ENCODE measurements at regions not wholly inside any gene's neighbourhood (a gene's known extent, or its start where the extent isn't known, plus 50 kb on each side); places are given as distances from the start of the nearest gene placed in this dataset.
A peak's percentile ranks its signal among the peaks of the same experiment; 100 is the strongest.

DNA sequence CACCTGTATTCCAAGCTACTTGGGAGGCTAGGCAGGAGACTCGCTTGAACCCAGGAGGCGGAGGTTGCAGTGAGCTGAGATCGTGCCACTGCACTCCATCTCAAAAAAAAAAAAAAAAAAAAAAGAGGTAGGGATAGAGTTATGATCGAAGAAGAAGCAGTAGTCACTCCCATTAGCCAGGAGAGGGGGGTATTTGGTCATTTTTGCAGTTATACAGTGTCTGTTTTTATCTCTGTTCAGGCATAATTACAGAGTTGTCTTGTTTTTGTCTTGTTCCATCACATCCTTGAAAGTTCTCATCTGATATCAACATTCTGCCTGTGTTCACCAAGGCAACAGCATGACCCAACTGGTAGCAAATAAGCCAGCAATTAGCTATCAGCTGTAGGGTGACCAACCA, 98.5 kb upstream of the TMPO start:
- Histone ChIP-seq H3K9me3 (ENCODE audit: control extremely low read depth in 1 of 5, control insufficient read depth in 4 of 5, insufficient read depth in 2 of 5, low read depth in 1 of 5, low read length in 4 of 5) (no peaks in the 10 kb centered on the region), H3K27ac (ENCODE audit: insufficient read depth in 1 of 2, low read depth in 1 of 2, low read length in 2 of 2, poor library complexity in 1 of 2, severe bottlenecking in 2 of 2) (no peak overlapping the region), H3K36me3 (ENCODE audit: control insufficient read depth in 4 of 4, insufficient read depth in 4 of 4, low read length in 3 of 4) (no peaks in the 10 kb centered on the region), H3K27me3 (replicated peaks in 2 of 5; ENCODE audit: control insufficient read depth in 4 of 5, insufficient read depth in 5 of 5, low read length in 4 of 5) (no peaks in the 10 kb centered on the region), H3K4me3 (ENCODE audit: control insufficient read depth in 1 of 7, extremely low read depth in 1 of 7, insufficient read depth in 4 of 7, low read depth in 2 of 7, low read length in 6 of 7) (no peak overlapping the region), H3K4me1 (ENCODE audit: control extremely low read depth in 1 of 4, control insufficient read depth in 4 of 4, insufficient read depth in 4 of 4, low read length in 3 of 4) (peaks cover 0 to 8% (median 6%) of the 10 kb centered on the region in 4 experiments)
- peak; percentile 66 to 86 (median 83) for DNase-seq
- POLR2A ChIA-PET = no interaction called here
- CTCF ChIA-PET = interaction anchor here (0.6 to 6.2 kb wide), 18 partner anchors 8 to 233 kb away, joined by 3 to 78 read pairs (median 4); partner anchors contain the start of gene TMPO
- no CpG with 5 or more reads among the region's 4 CpGs for WGBS (ENCODE audit: insufficient coverage)

DNA sequence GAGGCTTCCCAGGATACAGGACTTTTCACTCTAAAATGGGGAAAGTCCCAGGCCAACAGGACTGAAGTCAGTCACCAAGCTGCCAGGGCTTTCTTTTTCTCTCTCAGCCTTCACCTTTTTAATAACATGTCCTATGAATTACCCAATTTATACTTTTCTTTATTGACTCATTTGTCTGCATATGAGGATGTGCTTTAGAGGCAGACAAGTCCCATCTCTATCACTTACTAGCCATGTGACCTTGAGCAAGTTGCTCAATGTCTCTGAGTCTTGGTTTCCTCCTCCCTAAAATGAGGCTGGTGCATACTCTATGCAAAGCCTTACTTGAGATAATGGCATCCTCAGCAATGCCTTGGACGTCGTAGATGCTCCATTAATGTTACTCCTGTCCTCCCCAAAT, 98.1 kb upstream of the TMPO start:
- H3K27ac ChIP-seq (ENCODE audit: insufficient read depth in 1 of 2, low read depth in 1 of 2, low read length in 2 of 2, poor library complexity in 1 of 2, severe bottlenecking in 2 of 2) = no peak overlapping the region

DNA sequence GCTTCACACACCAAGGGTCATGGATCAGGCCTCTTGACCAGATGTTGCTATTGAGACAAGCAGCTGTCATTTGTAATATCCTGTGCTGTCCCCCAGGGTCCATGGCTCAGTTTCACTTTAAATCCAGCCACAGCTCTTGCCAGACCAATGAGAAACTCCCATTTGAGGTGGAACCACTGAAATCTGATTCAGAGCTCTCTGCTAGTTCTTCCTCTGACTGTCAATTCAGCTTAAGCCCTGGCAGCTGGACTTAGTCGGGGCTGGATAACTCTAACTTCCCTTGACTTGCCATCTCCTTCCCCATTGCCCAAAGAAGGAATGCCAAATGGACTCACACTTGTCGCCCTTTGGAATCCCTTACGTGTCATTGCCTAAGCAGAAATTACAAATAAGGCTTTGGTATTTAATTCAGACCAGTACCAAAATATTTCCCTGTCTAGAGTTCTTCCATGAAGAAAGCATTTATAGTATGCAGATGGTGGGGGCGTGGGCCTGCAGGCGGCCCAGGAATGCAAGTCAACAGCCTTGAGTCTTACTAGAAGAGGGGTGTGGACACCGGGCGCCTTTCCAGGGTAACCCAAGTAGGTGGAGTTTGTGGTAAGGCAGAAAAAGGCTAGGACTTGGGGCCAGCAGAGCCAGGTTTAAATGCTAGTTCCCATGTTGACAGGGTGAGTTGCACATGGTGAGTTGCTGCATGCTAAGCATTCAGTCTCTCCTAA, 96.9 kb upstream of the TMPO start:
- WGBS (ENCODE audit: insufficient coverage) = 40% methylated on average over 5 of the region's 7 CpGs
- peak in 2 of 3 donors; percentile 34 to 50 for DNase-seq
- CTCF ChIA-PET = interaction anchor here (0.6 to 6.2 kb wide), 19 partner anchors 9 to 232 kb away, joined by 3 to 78 read pairs (median 4); partner anchors contain the start of gene TMPO

More for the DNA sequence above, 98.1 kb upstream of the TMPO start:
- POLR2A ChIA-PET = no interaction called here
- peaks cover 0 to 8% (median 6%) of the 10 kb centered on the region in 4 experiments for H3K4me1 ChIP-seq (ENCODE audit: control extremely low read depth in 1 of 4, control insufficient read depth in 4 of 4, insufficient read depth in 4 of 4, low read length in 3 of 4)
- no peak overlapping the region for H3K4me3 ChIP-seq (ENCODE audit: control insufficient read depth in 1 of 7, extremely low read depth in 1 of 7, insufficient read depth in 4 of 7, low read depth in 2 of 7, low read length in 6 of 7)
- H3K27me3 ChIP-seq (replicated peaks in 2 of 5; ENCODE audit: control insufficient read depth in 4 of 5, insufficient read depth in 5 of 5, low read length in 4 of 5) = no peaks in the 10 kb centered on the region
- H3K36me3 ChIP-seq (ENCODE audit: control insufficient read depth in 4 of 4, insufficient read depth in 4 of 4, low read length in 3 of 4) = no peaks in the 10 kb centered on the region
- 96% methylated on average over 2 of the region's 2 CpGs for WGBS (ENCODE audit: insufficient coverage)
- no peak for DNase-seq
- no peaks in the 10 kb centered on the region for H3K9me3 ChIP-seq (ENCODE audit: control extremely low read depth in 1 of 5, control insufficient read depth in 4 of 5, insufficient read depth in 2 of 5, low read depth in 1 of 5, low read length in 4 of 5)
- CTCF ChIA-PET = interaction anchor here (0.6 to 6.2 kb wide), 18 partner anchors 10 to 205 kb away, joined by 3 to 78 read pairs (median 4); partner anchors contain the start of gene TMPO

DNA sequence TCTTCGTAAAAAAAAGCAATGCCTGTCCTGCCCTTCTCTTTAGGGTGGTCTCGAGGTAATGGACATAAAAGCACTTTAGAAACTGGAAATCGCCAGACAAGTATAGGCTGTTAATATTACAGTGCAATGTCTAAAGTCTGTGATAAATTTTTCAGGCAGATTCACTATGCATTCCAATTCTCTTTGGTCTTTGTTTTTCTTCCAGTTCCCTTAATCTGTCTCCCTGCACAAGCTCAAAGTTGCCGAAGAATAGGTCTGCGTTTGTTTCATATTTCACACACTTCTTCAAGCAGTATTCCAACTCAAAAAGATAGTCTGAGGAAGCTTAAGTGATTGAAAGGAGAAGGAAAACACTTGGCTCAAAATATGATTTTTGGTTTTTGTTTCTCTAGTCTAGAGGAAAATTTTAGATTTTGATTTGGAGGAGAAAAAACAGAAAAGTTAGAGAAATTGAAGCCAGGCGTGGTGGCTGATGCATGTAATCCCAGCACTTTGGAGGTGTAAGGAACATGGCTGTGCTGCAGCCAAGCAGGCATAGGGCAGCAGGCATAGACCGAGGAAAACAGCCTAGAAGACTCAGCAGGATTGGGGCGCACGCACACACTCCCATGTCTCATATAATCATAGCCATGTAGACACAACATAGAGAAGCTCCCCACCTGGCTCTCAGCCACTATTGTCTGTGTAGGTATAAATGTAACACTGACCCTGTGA, 96.2 kb upstream of the TMPO start:
- H3K4me1 ChIP-seq (ENCODE audit: control extremely low read depth in 1 of 4, control insufficient read depth in 4 of 4, insufficient read depth in 4 of 4, low read length in 3 of 4) = peaks cover 0 to 8% (median 6%) of the 10 kb centered on the region in 4 experiments
- H3K4me3 ChIP-seq (ENCODE audit: control insufficient read depth in 1 of 7, extremely low read depth in 1 of 7, insufficient read depth in 4 of 7, low read depth in 2 of 7, low read length in 6 of 7) = no peak overlapping the region
- no peaks in the 10 kb centered on the region for H3K36me3 ChIP-seq (ENCODE audit: control insufficient read depth in 4 of 4, insufficient read depth in 4 of 4, low read length in 3 of 4)
- CTCF ChIA-PET = interaction anchor here (1.1 to 6.2 kb wide), 10 partner anchors 8 to 118 kb away, joined by 3 to 78 read pairs (median 16); partner anchors contain the start of gene TMPO
- no peaks in the 10 kb centered on the region for H3K9me3 ChIP-seq (ENCODE audit: control extremely low read depth in 1 of 5, control insufficient read depth in 4 of 5, insufficient read depth in 2 of 5, low read depth in 1 of 5, low read length in 4 of 5)
- H3K27me3 ChIP-seq (replicated peaks in 2 of 5; ENCODE audit: control insufficient read depth in 4 of 5, insufficient read depth in 5 of 5, low read length in 4 of 5) = no peaks in the 10 kb centered on the region
- no peak overlapping the region for H3K27ac ChIP-seq (ENCODE audit: insufficient read depth in 1 of 2, low read depth in 1 of 2, low read length in 2 of 2, poor library complexity in 1 of 2, severe bottlenecking in 2 of 2)
- DNase-seq = no peak
- POLR2A ChIA-PET = no interaction called here
- 100% methylated on average over 5 of the region's 9 CpGs for WGBS (ENCODE audit: insufficient coverage)

More for the DNA sequence above, 96.9 kb upstream of the TMPO start:
- Histone ChIP-seq H3K9me3 (ENCODE audit: control extremely low read depth in 1 of 5, control insufficient read depth in 4 of 5, insufficient read depth in 2 of 5, low read depth in 1 of 5, low read length in 4 of 5) (no peaks in the 10 kb centered on the region), H3K27ac (ENCODE audit: insufficient read depth in 1 of 2, low read depth in 1 of 2, low read length in 2 of 2, poor library complexity in 1 of 2, severe bottlenecking in 2 of 2) (no peak overlapping the region), H3K4me1 (ENCODE audit: control extremely low read depth in 1 of 4, control insufficient read depth in 4 of 4, insufficient read depth in 4 of 4, low read length in 3 of 4) (peaks cover 0 to 8% (median 6%) of the 10 kb centered on the region in 4 experiments), H3K4me3 (ENCODE audit: control insufficient read depth in 1 of 7, extremely low read depth in 1 of 7, insufficient read depth in 4 of 7, low read depth in 2 of 7, low read length in 6 of 7) (no peak overlapping the region), H3K36me3 (ENCODE audit: control insufficient read depth in 4 of 4, insufficient read depth in 4 of 4, low read length in 3 of 4) (no peaks in the 10 kb centered on the region), H3K27me3 (replicated peaks in 2 of 5; ENCODE audit: control insufficient read depth in 4 of 5, insufficient read depth in 5 of 5, low read length in 4 of 5) (no peaks in the 10 kb centered on the region)
- POLR2A ChIA-PET = interaction anchor here (0.8 to 0.9 kb wide), 2 partner anchors 98 to 120 kb away, joined by 3 read pairs; partner anchors contain the start of gene TMPO

DNA sequence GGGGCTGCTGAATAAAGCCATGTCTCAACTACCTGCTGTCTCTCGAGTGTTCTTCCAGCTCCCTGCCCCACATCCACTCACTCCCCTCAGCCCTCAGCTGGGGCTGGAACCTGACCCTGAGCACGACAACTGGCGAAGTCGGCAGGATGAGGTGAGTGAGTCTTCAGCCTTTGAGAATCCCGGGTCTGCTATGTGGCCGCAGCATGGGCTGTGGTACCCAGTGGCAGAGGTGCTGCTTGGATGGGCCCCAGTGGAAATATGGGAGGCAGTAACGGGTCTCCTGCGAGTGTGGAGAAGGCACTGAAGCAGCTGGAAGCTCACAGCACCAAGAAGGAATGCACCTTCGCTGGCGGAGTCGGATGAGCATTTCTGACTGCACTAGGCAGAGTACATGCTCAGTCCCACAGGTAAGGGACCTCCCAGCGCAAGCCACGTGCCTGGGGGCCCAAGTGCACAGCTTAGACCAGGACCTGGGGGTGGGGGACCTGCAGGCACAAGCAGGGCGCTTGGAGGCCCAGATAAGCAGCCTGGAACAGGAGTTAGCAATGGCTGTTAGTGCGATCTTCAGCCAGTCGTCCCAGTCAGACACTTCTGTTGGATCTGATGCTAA, 95.5 kb upstream of the TMPO start:
- POLR2A ChIA-PET = no interaction called here
- no peaks in the 10 kb centered on the region for H3K9me3 ChIP-seq (ENCODE audit: control extremely low read depth in 1 of 5, control insufficient read depth in 4 of 5, insufficient read depth in 2 of 5, low read depth in 1 of 5, low read length in 4 of 5)
- no peaks in the 10 kb centered on the region for H3K27me3 ChIP-seq (replicated peaks in 2 of 5; ENCODE audit: control insufficient read depth in 4 of 5, insufficient read depth in 5 of 5, low read length in 4 of 5)
- no peak for DNase-seq
- no peak overlapping the region for H3K27ac ChIP-seq (ENCODE audit: insufficient read depth in 1 of 2, low read depth in 1 of 2, low read length in 2 of 2, poor library complexity in 1 of 2, severe bottlenecking in 2 of 2)
- WGBS (ENCODE audit: insufficient coverage) = 95% methylated on average over 12 of the region's 16 CpGs
- no peaks in the 10 kb centered on the region for H3K36me3 ChIP-seq (ENCODE audit: control insufficient read depth in 4 of 4, insufficient read depth in 4 of 4, low read length in 3 of 4)
- CTCF ChIA-PET = interaction anchor here (1.1 to 6.2 kb wide), 7 partner anchors 8 to 111 kb away, joined by 3 to 78 read pairs (median 19); partner anchors contain the start of gene TMPO
- peaks cover 0 to 12% (median 6%) of the 10 kb centered on the region in 4 experiments for H3K4me1 ChIP-seq (ENCODE audit: control extremely low read depth in 1 of 4, control insufficient read depth in 4 of 4, insufficient read depth in 4 of 4, low read length in 3 of 4)
- no peak overlapping the region for H3K4me3 ChIP-seq (ENCODE audit: control insufficient read depth in 1 of 7, extremely low read depth in 1 of 7, insufficient read depth in 4 of 7, low read depth in 2 of 7, low read length in 6 of 7)

DNA sequence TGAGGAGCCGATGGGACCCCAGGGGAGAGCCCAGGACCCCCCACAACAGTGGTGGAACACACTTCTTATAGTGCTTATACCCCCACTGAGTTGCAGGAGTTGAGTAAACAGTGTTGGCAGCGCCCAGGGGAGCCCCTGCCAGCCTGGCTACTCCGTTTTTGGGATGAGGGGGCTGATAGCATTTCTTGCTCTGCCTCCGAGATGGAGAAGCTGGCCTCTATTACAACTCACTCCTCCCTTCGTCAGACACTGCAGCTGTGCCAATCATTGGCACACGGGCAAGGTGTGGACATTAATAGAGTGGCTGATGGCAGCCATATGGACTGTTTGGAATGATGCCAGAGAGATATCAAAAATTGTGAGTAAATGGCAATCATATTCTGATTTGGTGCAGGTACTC, 94.9 kb upstream of the TMPO start:
- WGBS (ENCODE audit: insufficient coverage) = 91% methylated on average over 4 of the region's 6 CpGs

More for the DNA sequence above, 94.9 kb upstream of the TMPO start:
- DNase-seq = no peak
- no peak overlapping the region for H3K27ac ChIP-seq (ENCODE audit: insufficient read depth in 1 of 2, low read depth in 1 of 2, low read length in 2 of 2, poor library complexity in 1 of 2, severe bottlenecking in 2 of 2)
- no peaks in the 10 kb centered on the region for H3K27me3 ChIP-seq (replicated peaks in 2 of 5; ENCODE audit: control insufficient read depth in 4 of 5, insufficient read depth in 5 of 5, low read length in 4 of 5)
- ChIA-PET CTCF (interaction anchor here (1.0 to 6.2 kb wide), 3 partner anchors 19 to 111 kb away, joined by 3 to 78 read pairs (median 45); partner anchors contain the start of gene TMPO), POLR2A (no interaction called here)
- H3K4me1 ChIP-seq (ENCODE audit: control extremely low read depth in 1 of 4, control insufficient read depth in 4 of 4, insufficient read depth in 4 of 4, low read length in 3 of 4) = peaks cover 0 to 14% (median 6%) of the 10 kb centered on the region in 4 experiments
- H3K36me3 ChIP-seq (ENCODE audit: control insufficient read depth in 4 of 4, insufficient read depth in 4 of 4, low read length in 3 of 4) = no peaks in the 10 kb centered on the region
- no peaks in the 10 kb centered on the region for H3K9me3 ChIP-seq (ENCODE audit: control extremely low read depth in 1 of 5, control insufficient read depth in 4 of 5, insufficient read depth in 2 of 5, low read depth in 1 of 5, low read length in 4 of 5)
- H3K4me3 ChIP-seq (ENCODE audit: control insufficient read depth in 1 of 7, extremely low read depth in 1 of 7, insufficient read depth in 4 of 7, low read depth in 2 of 7, low read length in 6 of 7) = no peak overlapping the region
